ENCODE measurements at regions not wholly inside any gene's neighbourhood (a gene's known extent, or its start where the extent isn't known, plus 50 kb on each side); places are given as distances from the start of the nearest gene placed in this dataset.

DNA sequence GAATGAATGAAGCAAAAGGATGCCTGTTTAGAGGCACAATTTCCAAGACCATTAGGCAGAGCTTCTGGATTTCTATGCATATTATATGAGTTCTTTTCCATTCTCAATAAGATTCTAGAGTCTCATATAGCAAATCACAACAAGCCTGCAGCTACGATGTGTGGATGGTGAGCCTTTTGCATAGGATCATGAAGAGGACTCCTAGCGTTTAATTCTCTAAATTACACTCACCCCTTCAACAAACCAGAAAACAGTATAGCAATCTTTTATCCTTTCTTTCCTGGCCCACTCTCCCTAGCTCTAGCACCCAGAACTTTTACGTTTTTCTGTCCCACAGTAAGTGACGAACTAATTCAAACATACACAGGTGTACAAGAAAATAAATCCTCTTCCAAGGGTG is 293.1 kb upstream of the KLHL29 start:
- POLR2A ChIA-PET: no interaction called here
- no peak for TF ChIP-seq CTCF (IDR thresholded peaks at IDR 0.05; ENCODE audit: insufficient read depth in 1 of 2, low read depth in 1 of 2, low read length in 1 of 2, severe bottlenecking in 1 of 2, unreplicated experiment in 1 of 2)
- Mint-ChIP-seq H3K27me3 (ENCODE audit: insufficient read depth, unreplicated experiment) (no peaks in the 10 kb centered on the region), H3K36me3 (ENCODE audit: insufficient read depth, unreplicated experiment) (no peaks in the 10 kb centered on the region), H3K4me1 (ENCODE audit: low read depth, unreplicated experiment) (peaks cover 10% of the 10 kb centered on the region), H3K4me3 (ENCODE audit: unreplicated experiment) (no peak overlapping the region), H3K9me3 (ENCODE audit: unreplicated experiment) (peaks cover 23% of the 10 kb centered on the region), H3K27ac (ENCODE audit: unreplicated experiment) (no peak overlapping the region)
- CTCF ChIA-PET: no interaction called here
- BruUV-seq (replicated peaks): no TSS peak
- no peaks in the 10 kb centered on the region for H3K4me1 ChIP-seq
- DNase-seq: no peak
- no peaks in the 10 kb centered on the region for H3K9me3 ChIP-seq
- no peak overlapping the region for H3K4me3 ChIP-seq (ENCODE audit: low read depth, low read length)
- intact Hi-C loops (cut with micrococcal nuclease; ENCODE audit: unreplicated experiment): loop anchor here (2.0 kb wide), 1 partner anchor 25 kb away; no protein-coding TSS in a partner anchor
- no peaks in the 10 kb centered on the region for H3K27me3 ChIP-seq (replicated peaks; ENCODE audit: control insufficient read depth, insufficient read depth, low read length)
- no peaks in the 10 kb centered on the region for H3K36me3 ChIP-seq (ENCODE audit: control insufficient read depth, insufficient read depth, low read length)

GRCh38 chr2:23092831-23093230 is 292.1 kb upstream of the KLHL29 start:
- DNase-seq: peak in 1 of 2 experiments; percentile 43
- peaks cover 15% of the 10 kb centered on the region for H3K9me3 Mint-ChIP-seq (ENCODE audit: unreplicated experiment)
- H3K4me1 Mint-ChIP-seq (ENCODE audit: low read depth, unreplicated experiment): peaks cover 3% of the 10 kb centered on the region
- no peaks in the 10 kb centered on the region for H3K36me3 Mint-ChIP-seq (ENCODE audit: insufficient read depth, unreplicated experiment)
- no peak overlapping the region for H3K27ac Mint-ChIP-seq (ENCODE audit: unreplicated experiment)
- H3K27me3 Mint-ChIP-seq (ENCODE audit: insufficient read depth, unreplicated experiment): peaks cover 2% of the 10 kb centered on the region
- no peaks in the 10 kb centered on the region for H3K27me3 ChIP-seq (replicated peaks; ENCODE audit: control insufficient read depth, insufficient read depth, low read length)
- no peak overlapping the region for H3K4me3 Mint-ChIP-seq (ENCODE audit: unreplicated experiment)
- H3K9me3 ChIP-seq: no peaks in the 10 kb centered on the region
- no TSS peak for BruUV-seq (replicated peaks)
- H3K4me3 ChIP-seq (ENCODE audit: low read depth, low read length): no peak overlapping the region
- intact Hi-C loops (cut with micrococcal nuclease; ENCODE audit: unreplicated experiment): loop anchor here (2.0 kb wide), 1 partner anchor 26 kb away; no protein-coding TSS in a partner anchor
- CTCF ChIA-PET: no interaction called here
- H3K36me3 ChIP-seq (ENCODE audit: control insufficient read depth, insufficient read depth, low read length): no peaks in the 10 kb centered on the region
- no peak for TF ChIP-seq CTCF (IDR thresholded peaks at IDR 0.05; ENCODE audit: insufficient read depth in 1 of 2, low read depth in 1 of 2, low read length in 1 of 2, severe bottlenecking in 1 of 2, unreplicated experiment in 1 of 2)
- H3K4me1 ChIP-seq: no peaks in the 10 kb centered on the region
- POLR2A ChIA-PET: no interaction called here

GRCh38 chr2:23093513-23093912 is 291.5 kb upstream of the KLHL29 start:
- Mint-ChIP-seq H3K36me3 (ENCODE audit: insufficient read depth, unreplicated experiment) (no peaks in the 10 kb centered on the region), H3K27me3 (ENCODE audit: insufficient read depth, unreplicated experiment) (peaks cover 3% of the 10 kb centered on the region), H3K9me3 (ENCODE audit: unreplicated experiment) (peaks cover 14% of the 10 kb centered on the region), H3K4me3 (ENCODE audit: unreplicated experiment) (no peak overlapping the region), H3K4me1 (ENCODE audit: low read depth, unreplicated experiment) (no peaks in the 10 kb centered on the region), H3K27ac (ENCODE audit: unreplicated experiment) (no peak overlapping the region)
- Histone ChIP-seq H3K36me3 (ENCODE audit: control insufficient read depth, insufficient read depth, low read length) (no peaks in the 10 kb centered on the region), H3K4me3 (ENCODE audit: low read depth, low read length) (no peak overlapping the region), H3K4me1 (no peaks in the 10 kb centered on the region), H3K9me3 (no peaks in the 10 kb centered on the region), H3K27me3 (replicated peaks; ENCODE audit: control insufficient read depth, insufficient read depth, low read length) (no peaks in the 10 kb centered on the region)
- CTCF ChIA-PET: no interaction called here
- intact Hi-C loops (cut with micrococcal nuclease; ENCODE audit: unreplicated experiment): loop anchor here (2.0 kb wide), 1 partner anchor 27 kb away; no protein-coding TSS in a partner anchor
- TF ChIP-seq CTCF (IDR thresholded peaks at IDR 0.05; ENCODE audit: insufficient read depth in 1 of 2, low read depth in 1 of 2, low read length in 1 of 2, severe bottlenecking in 1 of 2, unreplicated experiment in 1 of 2): no peak
- no peak for DNase-seq
- BruUV-seq (replicated peaks): no TSS peak
- POLR2A ChIA-PET: no interaction called here

Data from Caco-2 (cell line).